Heart left ventricle (tissue), 16 donors: ENCODE measurements at regions not wholly inside any gene's neighbourhood (a gene's known extent, or its start where the extent isn't known, plus 50 kb on each side); places are given as distances from the start of the nearest gene placed in this dataset.

Source experiments
- ATAC-seq, 4 donors: fragments of 200-7000 bp; cut with Tn5 transposase; one replicate each; pipeline ENCODE4 v1.9.1; 2020 to 2022; ENCODE audit warnings: moderate library complexity in 4 of 4, mild to moderate bottlenecking in 3 of 4, moderate number of reproducible peaks in 1 of 4
- DNase-seq, 5 donors: peaks; one replicate each; pipeline ENCODE4 v3.0.0-alpha.2; 2020
- H3K27ac ChIP-seq, 12 donors: fragments of 200-600 bp; sonication (generic) in 4 of 12; one replicate each; pipeline versions ENCODE4 v1.5.0 to v1.8.0; 2016 to 2022; ENCODE audit warnings: mild to moderate bottlenecking in 2 of 12
- H3K27me3 ChIP-seq, 9 donors: fragments of 200-600 bp; sonication (generic) in 2 of 9; one replicate each; pipeline versions ENCODE4 v1.5.1 to v1.8.0; 2016 to 2022; ENCODE audit warnings: mild to moderate bottlenecking in 3 of 9
- H3K36me3 ChIP-seq, 9 donors: fragments of 200-600 bp; sonication (generic) in 2 of 9; one replicate each; pipeline versions ENCODE4 v1.5.0 to v1.8.0; 2018 to 2022; ENCODE audit warnings: mild to moderate bottlenecking in 2 of 9
- H3K4me1 ChIP-seq, 12 donors: fragments of 200-600 bp; sonication (generic) in 4 of 12; one replicate each; pipeline versions ENCODE4 v1.5.0 to v1.8.0; 2016 to 2022; ENCODE audit warnings: mild to moderate bottlenecking in 3 of 12
- H3K4me3 ChIP-seq, 12 donors: fragments of 200-600 bp; sonication (generic) in 4 of 12; one replicate each; pipeline versions ENCODE4 v1.5.0 to v1.8.0; 2017 to 2022; ENCODE audit warnings: mild to moderate bottlenecking in 9 of 12, moderate library complexity in 4 of 12
- H3K9me3 ChIP-seq, 12 donors: fragments of 200-600 bp; sonication (generic) in 4 of 12; one replicate each; pipeline versions ENCODE4 v1.5.0 to v1.8.0; 2016 to 2022; ENCODE audit warnings: mild to moderate bottlenecking in 1 of 12
- CTCF ChIP-seq, 12 donors: fragments of 200-600 bp; sonication (generic) in 4 of 12; IDR thresholded peaks; one replicate each; pipeline versions ENCODE4 v1.5.0 to v1.8.0; 2018 to 2022; ENCODE audit warnings: antibody characterized with exemption in 12 of 12, mild to moderate bottlenecking in 5 of 12
- POLR2A ChIP-seq, 2 donors: fragments of 450-650 bp; IDR thresholded peaks; one replicate each; pipeline ENCODE4 v1.6.1; 2017; ENCODE audit warnings: antibody characterized with exemption in 2 of 2, mild to moderate bottlenecking in 2 of 2, moderate library complexity in 2 of 2
- WGBS, 4 donors: extraction: QIAGEN DNeasy Blood & Tissue Kit in 2 of 4; methylation state at CpG; one replicate each; pipeline versions ENCODE4 v1.1.5 to v1.1.7; 2013 to 2018; 5-methylcytosine and 5-hydroxymethylcytosine counted together
- intact Hi-C, 10 donors: fragments of 100-400 bp; cut with DNase I; formaldehyde crosslinking; loops; one replicate each; pipeline versions ENCODE4 v1.11.1 to v1.14.2; 2022
- donor health status: ischemic (EF 13 %, LVEDD 7.1; RV severe dilation, severe dysfunction).
- donor health status: healthy with polysubstance abuse.
- donor health status: DM: no; HTN: yes; CAD: no.
- donor health status: DM: no; HTN: no; CAD: no.
- donor health status: ischemic (EF 25% LVEDD 6.9; RV normal size, moderate dysfunction).
- donor health status: ischemic (EF 25% LVEDD 5.7; RV mildly dilated, moderate dysfunction).
- donor health status: healthy.
- donor health status: DM: yes; HTN: yes; CAD: no.
- donor health status: ischemic (EF 35%, LVEDD 5.7; RV mildly dilated, moderate dysfunction).
- donor health status: nonischemic (EF 11% LVEDD 7.7; RV severe dilation, severe dysfunction).
- donor health status: DM: yes; HTN: yes; CAD: no.
- donor health status: PGD.
- donor health status: ischemic (EF 29% LVEDD 5.4; RV normal size, mild dysfunction).
- donor health status: nonischemic (EF 23%, LVEDD 6.1; RV moderate dilation, normal function).

- Histone ChIP-seq H3K36me3 (no peaks in the 10 kb centered on the region), H3K9me3 (no peaks in the 10 kb centered on the region), H3K27ac (no peak overlapping the region), H3K4me1 (no peaks in the 10 kb centered on the region), H3K27me3 (no peaks in the 10 kb centered on the region), H3K4me3 (no peak overlapping the region)
- ATAC-seq (no peak), DNase-seq (peak in 2 of 5 donors; percentile 30 to 33)
- intact Hi-C loops = loop anchor here in 5 of 10 donors (2.0 to 10.0 kb wide), 4 partner anchors 159 to 167 kb away; partner anchors contain the start of gene SLC39A10 (in 2 of the 5)
- TF ChIP-seq POLR2A (IDR thresholded peaks at IDR 0.05) (no peak), CTCF (IDR thresholded peaks at IDR 0.05) (peak in 8 of 12 donors; percentile 14 to 47 (median 32))
Measured at GRCh38 chr2:195498176-195498575, 158.8 kb upstream of the SLC39A10 start.

GRCh38 chr2:195496991-195497390 is 160.0 kb upstream of the SLC39A10 start:
- 86 to 96% (median 87%) methylated on average over 2 of the region's 2 CpGs for WGBS, 4 donors
- TF ChIP-seq CTCF (IDR thresholded peaks at IDR 0.05) = no peak
- TF ChIP-seq POLR2A (IDR thresholded peaks at IDR 0.05) = no peak

GRCh38 chr2:195495966-195496365 is 161.1 kb upstream of the SLC39A10 start:
- Histone ChIP-seq H3K4me3 (no peak overlapping the region), H3K27ac (no peak overlapping the region), H3K36me3 (no peaks in the 10 kb centered on the region), H3K27me3 (no peaks in the 10 kb centered on the region), H3K9me3 (no peaks in the 10 kb centered on the region), H3K4me1 (no peaks in the 10 kb centered on the region)
- DNase-seq (no peak), ATAC-seq (no peak)
- intact Hi-C loops = loop anchor here in 4 of 10 donors (5.0 to 10.0 kb wide), 3 partner anchors 161 to 169 kb away; partner anchors contain the start of gene SLC39A10 (in 2 of the 4)
- TF ChIP-seq POLR2A (IDR thresholded peaks at IDR 0.05) (no peak), CTCF (IDR thresholded peaks at IDR 0.05) (no peak)

More at GRCh38 chr2:195496991-195497390, 160.0 kb upstream of the SLC39A10 start:
- no peak overlapping the region for H3K27ac ChIP-seq
- H3K4me3 ChIP-seq = no peak overlapping the region
- ATAC-seq = no peak
- no peaks in the 10 kb centered on the region for H3K4me1 ChIP-seq
- intact Hi-C loops = loop anchor here in 4 of 10 donors (5.0 to 10.0 kb wide), 3 partner anchors 160 to 168 kb away; partner anchors contain the start of gene SLC39A10 (in 2 of the 4)
- H3K36me3 ChIP-seq = no peaks in the 10 kb centered on the region
- no peak for DNase-seq
- no peaks in the 10 kb centered on the region for H3K9me3 ChIP-seq
- no peaks in the 10 kb centered on the region for H3K27me3 ChIP-seq

- Histone ChIP-seq H3K9me3 (no peaks in the 10 kb centered on the region), H3K27ac (no peak overlapping the region), H3K4me1 (no peaks in the 10 kb centered on the region), H3K36me3 (no peaks in the 10 kb centered on the region), H3K4me3 (no peak overlapping the region), H3K27me3 (no peaks in the 10 kb centered on the region)
- WGBS, 4 donors = 87 to 92% (median 88%) methylated on average over 2 of the region's 2 CpGs
- intact Hi-C loops = loop anchor here in 4 of 10 donors (5.0 to 10.0 kb wide), 3 partner anchors 162 to 169 kb away; partner anchors contain the start of gene SLC39A10 (in 2 of the 4)
- TF ChIP-seq POLR2A (IDR thresholded peaks at IDR 0.05) (no peak), CTCF (IDR thresholded peaks at IDR 0.05) (no peak)
- DNase-seq (no peak), ATAC-seq (no peak)
Measured at GRCh38 chr2:195495351-195495750, 161.7 kb upstream of the SLC39A10 start.
